K562 (cell line): ENCODE measurements at regions not wholly inside any gene's neighbourhood (a gene's known extent, or its start where the extent isn't known, plus 50 kb on each side); places are given as distances from the start of the nearest gene placed in this dataset.

Source experiments
- ATAC-seq: fragments of 200-7000 bp; cut with Tn5 transposase; 3 replicates; pipeline ENCODE4 v1.9.1; 2020; ENCODE audit warnings: moderate library complexity
- BruUV-seq: library from RNA; stranded (reverse); fragments of 400-500 nt; replicated peaks from 2 replicates; lab custom pipeline; 2021; lab: Mats Ljungman, UMichigan
- CTCF ChIA-PET: fragments of 300-600 bp; formaldehyde crosslinking; extraction: SDS; loops from one replicate; lab custom pipeline; 2021; ENCODE audit warnings: low intra/inter-chr PET ratio; lab: Yijun Ruan, JAX
- POLR2A ChIA-PET: fragments of 300-600, 350-650 bp; sonication (Branson Sonifier 250); formaldehyde crosslinking; extraction: SDS; loops from one replicate; lab custom pipeline; 2021; ENCODE audit warnings: antibody characterized with exemption, inconsistent platforms; lab: Yijun Ruan, JAX
- DNase-seq, 4 experiments: peaks; one replicate each; pipeline versions ENCODE4 v3.0.0 to v3.0.0-alpha.2; 2011 to 2018; ENCODE audit warnings: low spot score in 3 of 4, mixed read lengths in 3 of 4; ENCODE audit errors: extremely low read depth in 1 of 4
- FAIRE-seq: peaks from 2 replicates; lab custom pipeline; 2011; peaks lifted over from hg19 to GRCh38; lab: Jason Lieb, UNC
- H2AFZ ChIP-seq: 2 replicates; pipeline ENCODE4 v1.6.0; 2011; ENCODE audit warnings: low read depth, low read length, control low read depth, inconsistent platforms
- H3K27ac ChIP-seq: fragments of 200-600 bp; 3 replicates; pipeline ENCODE4 v1.8.0; 2011; ENCODE audit warnings: low read depth, mild to moderate bottlenecking, control low read depth, inconsistent platforms, low read length, moderate library complexity, mixed read lengths; ENCODE audit errors: extremely low read depth
- H3K27me3 ChIP-seq, 2 experiments: fragments of 300-600 bp in 1 of 2; 2 replicates in 1 of 2; 3 replicates in 1 of 2; pipeline versions ENCODE4 v1.6.0 to v1.8.0; 2011; ENCODE audit warnings: inconsistent platforms in 2 of 2, low read length in 2 of 2, mild to moderate bottlenecking in 1 of 2, mixed read lengths in 1 of 2, moderate library complexity in 1 of 2; ENCODE audit not compliant: control insufficient read depth in 2 of 2, insufficient read depth in 2 of 2
- H3K36me3 ChIP-seq: fragments of 300-600 bp; 3 replicates; pipeline ENCODE4 v1.8.0; 2011; ENCODE audit warnings: mild to moderate bottlenecking, low read length, inconsistent platforms; ENCODE audit not compliant: control insufficient read depth, insufficient read depth
- H3K4me1 ChIP-seq, 2 experiments: fragments of 200-600 bp in 1 of 2; replicated peaks in 1 of 2; 2 replicates in 1 of 2; 3 replicates in 1 of 2; pipeline versions ENCODE4 v1.5.1 to v1.8.0; 2011; ENCODE audit warnings: inconsistent platforms in 2 of 2, low read length in 2 of 2, mild to moderate bottlenecking in 1 of 2, mixed read lengths in 1 of 2, moderate library complexity in 1 of 2; ENCODE audit not compliant: control insufficient read depth in 2 of 2, insufficient read depth in 2 of 2
- H3K4me2 ChIP-seq: 2 replicates; pipeline ENCODE4 v1.6.1; 2011; ENCODE audit warnings: low read length, control low read depth, inconsistent platforms, mixed read lengths; ENCODE audit not compliant: insufficient read depth
- H3K4me3 ChIP-seq: fragments of 200-600 bp; sonication (generic), shearing (Covaris generic); 2 replicates; pipeline ENCODE4 v1.5.1; 2016; ENCODE audit warnings: control low read depth, inconsistent platforms
- H3K79me2 ChIP-seq: fragments of 200-600 bp; 3 replicates; pipeline ENCODE4 v1.8.0; 2011; ENCODE audit warnings: low read length, inconsistent platforms; ENCODE audit not compliant: control insufficient read depth, insufficient read depth
- H3K9ac ChIP-seq, 2 experiments: 2 replicates each; pipeline versions ENCODE4 v1.6.0 to v1.6.1; 2011; ENCODE audit warnings: low read depth in 2 of 2, low read length in 2 of 2, control low read depth in 1 of 2, inconsistent platforms in 1 of 2, mild to moderate bottlenecking in 1 of 2, mixed read lengths in 1 of 2; ENCODE audit not compliant: insufficient read depth in 1 of 2
- H3K9me1 ChIP-seq: one replicate; pipeline ENCODE4 v1.6.0; 2011; ENCODE audit warnings: inconsistent platforms, mild to moderate bottlenecking, low read length, moderate library complexity; ENCODE audit not compliant: control insufficient read depth, insufficient read depth
- H3K9me3 ChIP-seq: replicated peaks from 2 replicates; pipeline ENCODE4 v1.5.1; 2011; ENCODE audit warnings: low read depth, low read length, inconsistent platforms; ENCODE audit not compliant: control insufficient read depth, insufficient read depth
- H4K20me1 ChIP-seq: replicated peaks from 2 replicates; pipeline ENCODE4 v1.6.1; 2011; ENCODE audit warnings: low read length, inconsistent platforms, mixed read lengths; ENCODE audit not compliant: control insufficient read depth, insufficient read depth
- ADNP ChIP-seq: fragments of 200-800 bp; sonication (Bioruptor generic); IDR thresholded peaks from 2 replicates; pipeline ENCODE4 v1.6.1; 2016; ENCODE audit warnings: missing genetic modification characterization, missing compliant biosample characterization
- BRD9 ChIP-seq: fragments of 450-650 bp; IDR thresholded peaks from 2 replicates; pipeline ENCODE4 v1.6.1; 2018; ENCODE audit warnings: low read depth; ENCODE audit not compliant: partially characterized antibody
- CBX5 ChIP-seq: IDR thresholded peaks from 2 replicates; pipeline ENCODE4 v1.6.1; 2014; ENCODE audit warnings: low read depth, borderline replicate concordance
- E2F3 ChIP-seq: fragments of 250-450 bp; sonication (Bioruptor Pico); IDR thresholded peaks from 2 replicates; pipeline ENCODE4 v1.4.0; 2020; ENCODE audit warnings: mild to moderate bottlenecking
- ETV5 ChIP-seq: sonication (generic); formaldehyde crosslinking; IDR thresholded peaks from 2 replicates; pipeline ENCODE4 v1.4.0; 2020; ENCODE audit warnings: low read depth, mild to moderate bottlenecking, missing genetic modification reagents
- L3MBTL2 ChIP-seq: fragments of 450-650 bp; IDR thresholded peaks from 2 replicates; pipeline ENCODE4 v1.6.1; 2016; ENCODE audit warnings: mild to moderate bottlenecking, moderate library complexity
- RFX5 ChIP-seq: IDR thresholded peaks from 2 replicates; pipeline ENCODE4 v1.6.1; 2011; ENCODE audit warnings: low read depth, mild to moderate bottlenecking, improper control_type of control experiment, low read length
- SLC30A9 ChIP-seq: fragments of 250-450 bp; sonication (Bioruptor Pico); IDR thresholded peaks from 2 replicates; pipeline ENCODE4 v1.8.0; 2022; ENCODE audit warnings: mild to moderate bottlenecking, moderate library complexity
- SMARCC2 ChIP-seq: fragments of 450-650 bp; IDR thresholded peaks from 2 replicates; pipeline ENCODE4 v1.6.1; 2017; ENCODE audit warnings: antibody characterized with exemption, moderate library complexity, mild to moderate bottlenecking, low read depth
- YBX1 ChIP-seq: fragments of 450-650 bp; IDR thresholded peaks from 2 replicates; pipeline ENCODE4 v1.7.1; 2016; ENCODE audit warnings: mild to moderate bottlenecking
- ZBTB8A ChIP-seq: fragments of 450-650 bp; IDR thresholded peaks from 2 replicates; pipeline ENCODE4 v1.6.1; 2018; ENCODE audit warnings: mild to moderate bottlenecking, moderate library complexity; ENCODE audit not compliant: partially characterized antibody
- ZNF12 ChIP-seq: sonication (generic); formaldehyde crosslinking; IDR thresholded peaks from 2 replicates; pipeline ENCODE4 v1.4.0; 2020; ENCODE audit warnings: mild to moderate bottlenecking, missing genetic modification reagents
- ZNF77 ChIP-seq: fragments of 250-450 bp; sonication (Bioruptor Pico); IDR thresholded peaks from 2 replicates; pipeline ENCODE4 v1.5.0; 2020
- ZSCAN32 ChIP-seq: fragments of 450-650 bp; formaldehyde crosslinking; IDR thresholded peaks from 2 replicates; pipeline ENCODE4 v1.4.0; 2020; ENCODE audit warnings: mild to moderate bottlenecking, moderate library complexity
- WGBS: fragments of 100-300 bp; shearing (Covaris generic); methylation state at CpG from one replicate; pipeline ENCODE4 v1.1.6; 2016; ENCODE audit warnings: low coverage, mixed read lengths; ENCODE audit not compliant: insufficient coverage; ENCODE audit errors: missing lambda C conversion rate; 5-methylcytosine and 5-hydroxymethylcytosine counted together
- in situ Hi-C: fragments of 300-500 bp; cut with MboI; formaldehyde crosslinking; loops from 4 replicates; pipeline ENCODE4 v1.15.0; 2018; ENCODE audit warnings: inconsistent platforms, mixed read lengths
- intact Hi-C: fragments of 100-400 bp; cut with micrococcal nuclease; formaldehyde crosslinking; loops from 2 replicates; pipeline ENCODE4 v1.14.2; 2022
- TF ChIP-seq, protein P1 (sequence below): sonication (generic); formaldehyde crosslinking; IDR thresholded peaks from 2 replicates; pipeline ENCODE4 v1.8.0; 2023; ENCODE audit warnings: mild to moderate bottlenecking, missing genetic modification reagents
- TF ChIP-seq, protein P2 (sequence below): sonication (generic); formaldehyde crosslinking; IDR thresholded peaks from 2 replicates; pipeline ENCODE4 v1.5.0; 2020; ENCODE audit warnings: missing genetic modification reagents
- TF ChIP-seq, protein P3 (sequence below): fragments of 250-450 bp; sonication (Bioruptor Pico); IDR thresholded peaks from 2 replicates; pipeline ENCODE4 v1.8.0; 2022; ENCODE audit warnings: inconsistent platforms
- TF ChIP-seq, protein P4 (sequence below): sonication (generic); formaldehyde crosslinking; IDR thresholded peaks from 2 replicates; pipeline ENCODE4 v1.8.1; 2023; ENCODE audit warnings: mild to moderate bottlenecking, missing genetic modification reagents

DNA sequence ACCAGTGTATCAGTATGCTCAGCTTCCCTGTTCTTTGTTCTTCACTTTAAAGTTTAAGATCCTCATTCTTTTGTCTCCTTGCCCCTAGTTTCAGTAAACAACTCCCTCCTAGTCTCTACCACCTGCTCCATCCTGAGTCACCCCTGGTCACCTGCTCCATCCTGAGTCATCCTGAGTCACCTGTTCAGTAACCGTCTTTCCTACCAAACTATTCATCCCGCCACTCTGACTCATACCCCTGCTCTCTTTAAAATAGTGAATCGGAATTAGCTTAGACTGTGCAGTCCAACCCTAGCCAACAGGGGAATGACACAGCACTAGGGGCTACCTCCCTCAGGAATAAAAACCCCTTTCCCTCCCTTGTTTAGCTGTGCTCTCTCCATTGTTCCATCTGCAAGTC, 888.1 kb upstream of the MDGA2 start:
- Histone ChIP-seq H4K20me1 (no peaks in the 10 kb centered on the region), H3K4me3 (no peak overlapping the region)
- DNase-seq: no peak
- no peak for TF ChIP-seq ETV5 (CRISPR knock-in tag)
- TF ChIP-seq, protein P1, sequence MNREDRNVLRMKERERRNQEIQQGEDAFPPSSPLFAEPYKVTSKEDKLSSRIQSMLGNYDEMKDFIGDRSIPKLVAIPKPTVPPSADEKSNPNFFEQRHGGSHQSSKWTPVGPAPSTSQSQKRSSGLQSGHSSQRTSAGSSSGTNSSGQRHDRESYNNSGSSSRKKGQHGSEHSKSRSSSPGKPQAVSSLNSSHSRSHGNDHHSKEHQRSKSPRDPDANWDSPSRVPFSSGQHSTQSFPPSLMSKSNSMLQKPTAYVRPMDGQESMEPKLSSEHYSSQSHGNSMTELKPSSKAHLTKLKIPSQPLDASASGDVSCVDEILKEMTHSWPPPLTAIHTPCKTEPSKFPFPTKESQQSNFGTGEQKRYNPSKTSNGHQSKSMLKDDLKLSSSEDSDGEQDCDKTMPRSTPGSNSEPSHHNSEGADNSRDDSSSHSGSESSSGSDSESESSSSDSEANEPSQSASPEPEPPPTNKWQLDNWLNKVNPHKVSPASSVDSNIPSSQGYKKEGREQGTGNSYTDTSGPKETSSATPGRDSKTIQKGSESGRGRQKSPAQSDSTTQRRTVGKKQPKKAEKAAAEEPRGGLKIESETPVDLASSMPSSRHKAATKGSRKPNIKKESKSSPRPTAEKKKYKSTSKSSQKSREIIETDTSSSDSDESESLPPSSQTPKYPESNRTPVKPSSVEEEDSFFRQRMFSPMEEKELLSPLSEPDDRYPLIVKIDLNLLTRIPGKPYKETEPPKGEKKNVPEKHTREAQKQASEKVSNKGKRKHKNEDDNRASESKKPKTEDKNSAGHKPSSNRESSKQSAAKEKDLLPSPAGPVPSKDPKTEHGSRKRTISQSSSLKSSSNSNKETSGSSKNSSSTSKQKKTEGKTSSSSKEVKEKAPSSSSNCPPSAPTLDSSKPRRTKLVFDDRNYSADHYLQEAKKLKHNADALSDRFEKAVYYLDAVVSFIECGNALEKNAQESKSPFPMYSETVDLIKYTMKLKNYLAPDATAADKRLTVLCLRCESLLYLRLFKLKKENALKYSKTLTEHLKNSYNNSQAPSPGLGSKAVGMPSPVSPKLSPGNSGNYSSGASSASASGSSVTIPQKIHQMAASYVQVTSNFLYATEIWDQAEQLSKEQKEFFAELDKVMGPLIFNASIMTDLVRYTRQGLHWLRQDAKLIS: no peak
- TF ChIP-seq, protein P2, sequence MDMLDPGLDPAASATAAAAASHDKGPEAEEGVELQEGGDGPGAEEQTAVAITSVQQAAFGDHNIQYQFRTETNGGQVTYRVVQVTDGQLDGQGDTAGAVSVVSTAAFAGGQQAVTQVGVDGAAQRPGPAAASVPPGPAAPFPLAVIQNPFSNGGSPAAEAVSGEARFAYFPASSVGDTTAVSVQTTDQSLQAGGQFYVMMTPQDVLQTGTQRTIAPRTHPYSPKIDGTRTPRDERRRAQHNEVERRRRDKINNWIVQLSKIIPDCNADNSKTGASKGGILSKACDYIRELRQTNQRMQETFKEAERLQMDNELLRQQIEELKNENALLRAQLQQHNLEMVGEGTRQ (CRISPR knock-in tag): no peak
- TF ChIP-seq SMARCC2: no peak
- TF ChIP-seq ZBTB8A: no peak
- TF ChIP-seq, protein P3, sequence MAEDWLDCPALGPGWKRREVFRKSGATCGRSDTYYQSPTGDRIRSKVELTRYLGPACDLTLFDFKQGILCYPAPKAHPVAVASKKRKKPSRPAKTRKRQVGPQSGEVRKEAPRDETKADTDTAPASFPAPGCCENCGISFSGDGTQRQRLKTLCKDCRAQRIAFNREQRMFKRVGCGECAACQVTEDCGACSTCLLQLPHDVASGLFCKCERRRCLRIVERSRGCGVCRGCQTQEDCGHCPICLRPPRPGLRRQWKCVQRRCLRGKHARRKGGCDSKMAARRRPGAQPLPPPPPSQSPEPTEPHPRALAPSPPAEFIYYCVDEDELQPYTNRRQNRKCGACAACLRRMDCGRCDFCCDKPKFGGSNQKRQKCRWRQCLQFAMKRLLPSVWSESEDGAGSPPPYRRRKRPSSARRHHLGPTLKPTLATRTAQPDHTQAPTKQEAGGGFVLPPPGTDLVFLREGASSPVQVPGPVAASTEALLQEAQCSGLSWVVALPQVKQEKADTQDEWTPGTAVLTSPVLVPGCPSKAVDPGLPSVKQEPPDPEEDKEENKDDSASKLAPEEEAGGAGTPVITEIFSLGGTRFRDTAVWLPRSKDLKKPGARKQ (CRISPR knock-in tag): no peak
- TF ChIP-seq ZSCAN32 (CRISPR knock-in tag): no peak
- no peak for TF ChIP-seq RFX5
- TF ChIP-seq BRD9: no peak
- TF ChIP-seq SLC30A9: no peak
- no peak for TF ChIP-seq CBX5
- TF ChIP-seq L3MBTL2: no peak
- TF ChIP-seq ADNP (tag): no peak
- no peak for TF ChIP-seq E2F3
- no peak for TF ChIP-seq ZNF77 (CRISPR knock-in tag)
- TF ChIP-seq, protein P4, sequence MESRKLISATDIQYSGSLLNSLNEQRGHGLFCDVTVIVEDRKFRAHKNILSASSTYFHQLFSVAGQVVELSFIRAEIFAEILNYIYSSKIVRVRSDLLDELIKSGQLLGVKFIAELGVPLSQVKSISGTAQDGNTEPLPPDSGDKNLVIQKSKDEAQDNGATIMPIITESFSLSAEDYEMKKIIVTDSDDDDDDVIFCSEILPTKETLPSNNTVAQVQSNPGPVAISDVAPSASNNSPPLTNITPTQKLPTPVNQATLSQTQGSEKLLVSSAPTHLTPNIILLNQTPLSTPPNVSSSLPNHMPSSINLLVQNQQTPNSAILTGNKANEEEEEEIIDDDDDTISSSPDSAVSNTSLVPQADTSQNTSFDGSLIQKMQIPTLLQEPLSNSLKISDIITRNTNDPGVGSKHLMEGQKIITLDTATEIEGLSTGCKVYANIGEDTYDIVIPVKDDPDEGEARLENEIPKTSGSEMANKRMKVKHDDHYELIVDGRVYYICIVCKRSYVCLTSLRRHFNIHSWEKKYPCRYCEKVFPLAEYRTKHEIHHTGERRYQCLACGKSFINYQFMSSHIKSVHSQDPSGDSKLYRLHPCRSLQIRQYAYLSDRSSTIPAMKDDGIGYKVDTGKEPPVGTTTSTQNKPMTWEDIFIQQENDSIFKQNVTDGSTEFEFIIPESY (CRISPR knock-in tag): no peak
- TF ChIP-seq ZNF12 (CRISPR knock-in tag): no peak
- no peak for TF ChIP-seq YBX1
- TF ChIP-seq, all 486 proteins: peak for 0
- Histone ChIP-seq H3K27ac (no peak overlapping the region), H3K4me1 (no peaks in the 10 kb centered on the region), H3K36me3 (no peaks in the 10 kb centered on the region), H3K9ac (no peak overlapping the region), H3K9me1 (no peaks in the 10 kb centered on the region), H3K4me2 (no peak overlapping the region), H2AFZ (no peak overlapping the region), H3K27me3 (no peaks in the 10 kb centered on the region), H3K79me2 (no peaks in the 10 kb centered on the region), H3K9me3 (no peaks in the 10 kb centered on the region)
- ATAC-seq (no peak), FAIRE-seq (no peak)
- POLR2A ChIA-PET: no interaction called here
- 0% methylated on average over 1 of the region's 3 CpGs for WGBS
- intact Hi-C loops (no loop called here), in situ Hi-C loops (no loop called here)
- BruUV-seq: no TSS peak
- CTCF ChIA-PET: no interaction called here
